Hepatocyte (in vitro differentiated cells): ENCODE measurements at regions not wholly inside any gene's neighbourhood (a gene's known extent, or its start where the extent isn't known, plus 50 kb on each side); places are given as distances from the start of the nearest gene placed in this dataset.
A peak's percentile ranks its signal among the peaks of the same experiment; 100 is the strongest.

Experiments used
- DNase-seq: peaks from one replicate; pipeline ENCODE4 v3.0.0-alpha.2; 2016; ENCODE audit warnings: low spot score
- H2AFZ ChIP-seq: fragments of 200-600 bp; sonication (generic); 2 replicates; pipeline ENCODE4 v1.6.0; 2016; ENCODE audit warnings: antibody characterized with exemption, mild to moderate bottlenecking
- H3K27ac ChIP-seq: fragments of 200-600 bp; sonication (generic); 2 replicates; pipeline ENCODE4 v1.5.1; 2016; ENCODE audit warnings: mild to moderate bottlenecking
- H3K27me3 ChIP-seq: fragments of 200-600 bp; sonication (generic); 2 replicates; pipeline ENCODE4 v1.6.1; 2016
- H3K36me3 ChIP-seq: fragments of 200-600 bp; sonication (generic); replicated peaks from 2 replicates; pipeline ENCODE4 v1.5.1; 2016; ENCODE audit warnings: low read depth; ENCODE audit not compliant: insufficient read depth
- H3K4me1 ChIP-seq: fragments of 200-600 bp; sonication (generic); 2 replicates; pipeline ENCODE4 v1.5.1; 2016; ENCODE audit warnings: mild to moderate bottlenecking, moderate library complexity; ENCODE audit not compliant: insufficient read depth
- H3K4me2 ChIP-seq: fragments of 200-600 bp; sonication (generic); 2 replicates; pipeline ENCODE4 v1.6.0; 2016
- H3K4me3 ChIP-seq: fragments of 200-600 bp; sonication (generic); 2 replicates; pipeline ENCODE4 v1.5.1; 2016; ENCODE audit warnings: mild to moderate bottlenecking
- H3K79me2 ChIP-seq: fragments of 200-600 bp; sonication (generic); 2 replicates; pipeline ENCODE4 v1.6.0; 2017; ENCODE audit warnings: mild to moderate bottlenecking
- H3K9me2 ChIP-seq: fragments of 200-600 bp; sonication (generic); replicated peaks from 2 replicates; pipeline ENCODE4 v1.6.0; 2017; ENCODE audit warnings: mild to moderate bottlenecking; ENCODE audit not compliant: insufficient read depth
- H3K9me3 ChIP-seq: fragments of 200-600 bp; sonication (generic); 2 replicates; pipeline ENCODE4 v1.5.1; 2016; ENCODE audit warnings: low read depth, mild to moderate bottlenecking
- H4K20me1 ChIP-seq: fragments of 200-600 bp; sonication (generic); 2 replicates; pipeline ENCODE4 v1.6.0; 2016; ENCODE audit warnings: mild to moderate bottlenecking; ENCODE audit not compliant: insufficient read depth, poor library complexity, severe bottlenecking
- CTCF ChIP-seq: fragments of 200-600 bp; sonication (generic); IDR thresholded peaks from 2 replicates; pipeline ENCODE4 v1.5.1; 2016; ENCODE audit warnings: antibody characterized with exemption, mild to moderate bottlenecking; ENCODE audit not compliant: poor library complexity
- EZH2 ChIP-seq: fragments of 200-600 bp; sonication (generic); IDR thresholded peaks from 2 replicates; pipeline ENCODE4 v1.6.1; 2016; ENCODE audit warnings: antibody characterized with exemption, mild to moderate bottlenecking, borderline replicate concordance
- EZH2phosphoT487 ChIP-seq: fragments of 200-600 bp; sonication (generic); IDR thresholded peaks from one replicate; pipeline ENCODE4 v1.6.1; 2018; ENCODE audit warnings: antibody characterized with exemption, mild to moderate bottlenecking, low read depth, moderate library complexity; ENCODE audit not compliant: unreplicated experiment, severe bottlenecking
- WGBS: methylation state at CpG from one replicate; pipeline ENCODE4 v1.1.6; 2016; ENCODE audit warnings: low lambda C conversion rate; ENCODE audit errors: missing lambda C conversion rate; 5-methylcytosine and 5-hydroxymethylcytosine counted together

- Histone ChIP-seq H3K9me3 (no peaks in the 10 kb centered on the region), H3K27me3 (no peaks in the 10 kb centered on the region), H3K4me2 (peak overlapping the region; percentile 3), H3K27ac (peak overlapping the region; percentile 35), H3K36me3 (no peaks in the 10 kb centered on the region), H3K4me3 (no peak overlapping the region), H3K4me1 (peaks cover 7% of the 10 kb centered on the region), H4K20me1 (no peaks in the 10 kb centered on the region), H2AFZ (no peak overlapping the region), H3K79me2 (no peaks in the 10 kb centered on the region), H3K9me2 (no peaks in the 10 kb centered on the region)
- WGBS = 47% methylated on average over 1 of the region's 1 CpG
- no peak for TF ChIP-seq EZH2phosphoT487
- TF ChIP-seq CTCF = no peak
- TF ChIP-seq EZH2 = no peak
- no peak for DNase-seq
Observed at GRCh38 chr1:76023669-76024435, 50.7 kb upstream of the ST6GALNAC3 start.
